Endometrial microvascular endothelial cells (primary cell): ENCODE measurements at regions not wholly inside any gene's neighbourhood (a gene's known extent, or its start where the extent isn't known, plus 50 kb on each side); places are given as distances from the start of the nearest gene placed in this dataset.
"Not testable (repeated sequence)": the region's sequence is repeated elsewhere in the genome, so short reads cannot be mapped to it uniquely, and the experiment has no call there.

Source experiments
- in situ Hi-C: cut with HindIII; loops from 2 replicates; pipeline ENCODE4 v1.10.0; 2017; ENCODE audit warnings: low sequenced_read_pairs, low pct_unique_long_range_greater_than_20kb; ENCODE audit errors: inconsistent ontology term

DNA sequence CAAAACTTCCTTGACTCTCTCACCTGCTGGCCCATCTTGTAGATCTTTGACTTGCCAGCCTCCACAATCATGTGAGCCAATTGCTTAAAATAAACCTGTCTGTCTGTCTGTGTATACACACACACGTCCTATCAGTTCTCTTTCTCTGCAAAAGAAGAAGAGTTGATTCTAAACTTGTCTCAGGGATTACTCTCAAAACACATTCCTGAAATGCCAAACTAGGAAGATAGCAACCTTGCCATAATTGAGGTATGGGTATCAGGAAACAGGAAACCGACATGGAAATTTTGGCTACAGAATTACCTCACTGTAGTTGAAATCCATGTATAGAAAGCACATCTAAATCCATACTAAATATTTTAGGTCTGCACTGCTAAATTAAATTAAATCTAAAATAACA is 483.4 kb downstream of the PLK2 start:
- in situ Hi-C loops = no loop called here

DNA sequence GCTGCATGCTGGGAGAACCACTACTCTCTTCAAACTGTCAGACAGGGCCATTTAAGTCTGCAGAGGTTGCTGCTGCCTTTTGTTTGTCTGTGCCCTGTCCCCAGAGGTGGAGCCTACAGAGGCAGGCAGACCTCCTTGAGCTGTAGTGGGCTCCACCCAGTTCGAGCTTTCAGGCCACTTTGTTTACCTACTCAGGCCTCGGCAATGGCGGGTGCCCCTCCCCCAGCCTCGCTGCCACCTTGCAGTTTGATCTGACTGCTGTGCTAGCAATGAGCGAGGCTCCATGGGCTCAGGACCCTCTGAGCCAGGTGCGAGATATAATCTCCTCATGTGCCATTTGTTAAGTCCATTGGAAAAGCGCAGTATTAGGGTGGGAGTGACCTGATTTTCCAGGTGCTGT is 487.8 kb downstream of the PLK2 start:
- in situ Hi-C loops = not testable (repeated sequence)

DNA sequence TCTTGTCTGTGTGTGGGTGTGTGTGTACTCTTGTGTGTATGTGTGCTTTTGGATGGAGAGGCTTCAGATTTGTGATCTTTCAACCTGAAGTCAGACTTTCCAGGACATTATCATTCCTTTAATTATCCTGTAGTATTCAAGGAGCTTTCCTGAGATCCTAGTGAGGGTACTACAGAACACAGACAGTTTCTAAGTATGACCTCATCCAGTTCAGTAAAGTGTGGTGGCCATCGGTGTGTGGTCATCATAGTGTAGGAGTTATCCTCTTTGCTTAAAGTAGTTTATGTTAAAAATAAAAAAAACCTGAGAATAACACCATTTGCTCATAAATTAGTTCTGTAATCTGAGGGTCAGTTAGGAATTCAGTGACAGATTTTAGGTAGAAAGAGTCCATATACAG is 478.0 kb upstream of the ACTBL2 start:
- in situ Hi-C loops = no loop called here

DNA sequence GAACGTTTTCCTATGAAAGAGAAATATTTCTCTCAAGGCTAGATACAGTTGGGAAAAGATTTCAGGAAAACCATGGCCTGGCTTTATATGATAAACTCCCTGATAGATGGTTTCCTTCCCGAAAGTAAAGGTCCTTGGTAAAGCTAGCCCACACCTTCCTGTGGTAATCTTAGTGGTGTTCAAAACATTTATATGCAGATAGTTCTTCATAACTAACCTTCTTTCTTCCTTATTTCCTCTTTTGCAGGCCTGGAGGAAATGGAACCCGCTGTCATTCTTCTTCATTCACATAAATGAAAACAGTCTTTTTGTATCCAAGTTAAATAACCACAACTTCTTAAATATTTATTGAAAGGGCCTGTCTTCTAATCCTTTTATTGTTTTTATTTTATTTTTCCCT is 474.0 kb upstream of the ACTBL2 start:
- in situ Hi-C loops = no loop called here

DNA sequence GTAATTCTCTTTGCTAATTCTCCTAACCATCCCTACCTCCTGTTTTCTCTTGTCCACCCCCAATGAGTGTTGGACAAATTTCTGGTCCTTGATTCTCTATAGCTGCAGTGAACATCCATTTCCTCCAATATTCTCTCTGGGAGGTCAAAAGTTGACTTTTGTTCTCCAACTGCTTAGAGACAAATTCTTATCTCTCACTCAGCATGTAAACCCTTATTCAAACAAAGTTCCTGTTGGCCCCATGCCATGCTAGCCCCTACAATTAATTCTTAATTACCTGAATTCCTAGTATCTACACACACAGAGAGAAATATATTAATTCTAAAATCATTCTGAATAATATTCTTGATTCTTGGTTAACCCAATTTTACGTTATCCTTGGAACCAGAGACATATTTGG is 472.9 kb upstream of the ACTBL2 start:
- in situ Hi-C loops = no loop called here

DNA sequence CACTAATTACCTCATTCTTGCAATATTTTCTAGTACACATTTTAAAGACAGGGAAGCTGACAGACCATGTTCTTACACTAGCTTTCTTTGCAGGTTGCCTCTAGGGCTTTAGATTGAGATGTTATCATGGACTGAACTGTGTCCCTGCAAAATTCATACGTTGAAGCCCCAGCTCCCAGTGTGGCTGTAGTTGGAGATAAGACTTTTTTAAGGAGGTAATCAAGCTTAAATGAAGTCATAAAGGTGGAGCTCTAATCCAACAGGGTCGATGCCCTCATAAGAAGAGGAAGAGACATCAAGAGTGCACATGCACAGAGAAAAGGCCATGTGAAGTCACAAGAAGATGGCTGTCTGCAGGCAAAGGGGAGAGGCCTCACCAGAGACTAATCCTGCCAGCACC is 471.2 kb upstream of the ACTBL2 start:
- in situ Hi-C loops = no loop called here

DNA sequence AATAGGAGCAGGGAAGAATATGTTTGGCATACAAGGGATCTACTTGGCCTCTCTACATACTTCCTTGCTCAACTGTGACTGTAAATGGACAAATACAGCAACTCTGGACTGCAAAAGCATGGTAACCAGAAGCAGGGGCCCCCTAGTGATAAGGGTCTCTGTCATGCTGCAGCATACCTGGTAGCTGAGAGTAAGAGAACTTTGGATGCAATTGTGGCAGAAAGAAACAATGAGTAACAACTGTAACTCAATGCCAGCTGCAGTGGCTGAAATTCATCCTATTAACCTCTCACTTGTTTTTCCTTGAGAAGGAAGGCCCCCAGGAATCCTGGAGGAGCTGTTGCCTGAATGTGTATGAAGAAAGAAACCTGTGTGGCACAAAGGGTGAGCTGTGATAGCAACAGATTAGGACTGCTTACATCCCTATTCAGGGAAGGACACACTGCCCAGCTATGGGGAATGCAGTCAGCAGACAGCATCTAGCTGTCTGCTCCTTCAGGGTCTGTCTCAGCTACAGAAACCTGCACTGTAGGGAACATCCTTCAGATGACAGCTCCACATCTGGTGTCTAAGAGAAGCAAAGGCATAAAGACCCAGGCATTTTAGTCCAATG is 468.1 kb upstream of the ACTBL2 start:
- in situ Hi-C loops = no loop called here

DNA sequence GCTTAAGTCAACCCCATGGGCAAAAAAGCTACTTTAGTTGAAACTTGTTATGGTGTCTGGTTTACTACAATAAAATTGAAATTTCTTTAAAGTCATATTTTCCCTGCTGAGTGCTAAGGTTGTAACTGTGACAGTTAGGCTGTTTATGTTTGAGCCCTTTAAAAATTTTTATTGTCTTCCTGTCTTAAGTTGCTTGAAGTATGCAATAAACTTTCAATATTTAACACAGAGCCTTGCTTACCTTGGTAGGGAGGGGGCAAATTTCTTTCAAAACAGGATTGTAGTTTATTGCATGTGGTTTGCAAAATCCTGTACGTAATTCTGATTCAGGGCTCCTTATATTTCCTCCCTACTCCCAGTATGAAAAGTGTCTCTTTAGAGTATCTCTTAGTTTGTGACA is 465.5 kb upstream of the ACTBL2 start:
- in situ Hi-C loops = no loop called here

DNA sequence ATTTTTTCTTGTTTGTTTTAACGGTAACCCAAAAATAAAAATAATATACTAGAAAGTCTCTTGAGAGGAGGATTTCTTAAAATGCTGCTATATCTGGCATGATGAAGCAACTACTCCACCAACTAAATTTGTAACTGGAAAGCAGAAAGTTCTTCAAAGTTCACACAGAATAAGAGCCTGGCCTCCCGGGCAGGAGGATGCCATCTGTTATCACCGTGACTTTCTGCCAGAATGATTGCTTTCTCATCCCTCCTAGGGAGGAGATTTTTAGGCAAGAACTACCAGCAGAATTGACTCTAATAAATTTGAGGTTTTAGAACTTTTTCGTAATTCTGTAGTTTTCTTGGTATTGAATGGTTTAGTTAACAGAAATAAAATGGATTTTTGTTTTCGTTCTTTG is 464.6 kb upstream of the ACTBL2 start:
- in situ Hi-C loops = no loop called here

DNA sequence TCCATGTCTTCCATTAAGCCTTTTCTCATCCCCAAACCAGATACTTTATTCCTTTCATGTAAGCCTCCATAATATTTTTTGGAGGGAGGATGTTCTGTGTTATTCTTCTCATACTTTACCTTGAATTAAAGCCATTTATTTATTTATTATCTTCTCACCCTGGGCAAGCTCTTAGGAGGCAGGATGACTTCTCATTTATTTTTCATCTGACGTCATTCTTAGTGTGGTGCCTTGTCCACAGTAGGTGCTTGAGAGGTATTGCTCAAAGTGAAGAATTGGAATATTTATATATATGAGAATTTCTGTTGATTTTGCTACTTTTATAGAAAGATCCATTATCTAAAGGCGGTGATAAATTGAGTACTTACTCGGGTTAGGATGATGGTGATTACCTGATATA is 458.3 kb upstream of the ACTBL2 start:
- in situ Hi-C loops = no loop called here

DNA sequence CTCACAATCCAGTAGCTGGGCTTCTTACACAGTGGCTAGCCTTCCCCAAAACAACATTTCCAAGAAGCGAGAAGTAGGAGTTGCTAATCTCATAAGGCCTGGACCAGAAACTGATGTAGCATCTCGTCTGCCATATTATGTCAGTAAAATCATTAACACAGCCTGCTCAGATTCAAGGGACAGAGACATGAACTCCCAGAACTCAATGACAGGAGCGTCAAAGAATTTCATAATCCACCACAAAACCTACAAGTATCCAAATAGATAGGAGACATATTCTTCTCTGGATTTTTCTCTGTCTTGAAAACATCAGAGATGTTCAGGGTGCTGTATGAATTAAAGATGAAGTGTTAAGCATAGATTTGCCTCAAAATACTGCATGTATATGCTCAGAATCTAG is 457.6 kb upstream of the ACTBL2 start:
- in situ Hi-C loops = no loop called here

DNA sequence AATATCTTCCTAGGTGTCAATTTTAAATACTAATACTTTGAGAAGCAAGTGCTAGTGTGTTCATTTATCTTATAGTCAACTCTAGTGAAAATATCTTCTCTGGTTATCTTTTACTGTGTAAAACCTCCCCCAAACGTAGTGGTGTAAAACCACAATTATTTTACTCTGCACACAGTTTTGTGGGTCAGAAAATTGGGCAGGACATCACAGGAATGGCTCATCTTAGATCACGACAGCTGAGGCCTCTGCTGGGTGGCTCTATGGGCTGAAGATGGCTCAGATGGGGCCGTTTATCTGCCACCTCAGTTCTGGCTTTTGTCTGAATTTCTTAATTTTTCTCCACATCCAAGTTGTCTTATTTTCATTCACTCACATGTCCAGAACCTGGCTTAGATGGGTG is 457.2 kb upstream of the ACTBL2 start:
- in situ Hi-C loops = no loop called here

DNA sequence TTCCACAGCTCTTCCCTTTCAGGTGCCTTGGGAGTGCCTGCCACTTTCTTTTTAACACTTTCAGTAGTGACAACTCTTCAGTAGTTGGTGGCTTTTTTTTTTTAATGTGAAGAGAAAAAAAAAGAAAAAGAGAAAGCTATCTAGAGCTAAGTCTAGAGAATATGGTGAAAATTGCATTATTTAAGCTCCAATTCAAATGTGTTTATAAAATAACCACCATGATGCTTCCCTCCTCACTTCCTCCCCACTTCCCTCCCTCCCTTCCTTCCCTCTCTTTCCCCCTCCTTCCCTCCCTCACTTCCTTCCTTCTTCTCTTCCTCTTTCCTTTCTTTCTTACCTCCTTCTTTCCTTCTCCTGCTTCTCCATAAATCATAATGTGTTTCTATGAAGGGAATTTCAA is 456.7 kb upstream of the ACTBL2 start:
- in situ Hi-C loops = no loop called here

DNA sequence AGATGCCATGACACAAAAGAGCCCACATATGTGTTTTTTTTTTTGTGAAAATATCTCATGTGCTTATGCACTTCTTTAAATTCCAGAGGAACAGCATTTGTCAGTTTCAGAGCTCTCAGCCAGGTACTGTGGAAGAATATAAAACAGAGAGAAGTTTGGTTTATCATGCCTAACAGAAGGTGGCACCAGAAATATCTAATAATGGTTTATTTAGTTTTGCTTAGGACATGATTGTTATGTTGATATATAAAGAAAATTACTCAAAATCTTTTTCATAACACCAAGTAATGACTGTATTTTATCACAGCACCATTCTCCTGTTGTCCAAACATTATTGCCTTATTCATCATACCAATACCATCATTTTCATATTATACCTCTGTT is 455.6 kb upstream of the ACTBL2 start:
- in situ Hi-C loops = no loop called here

DNA sequence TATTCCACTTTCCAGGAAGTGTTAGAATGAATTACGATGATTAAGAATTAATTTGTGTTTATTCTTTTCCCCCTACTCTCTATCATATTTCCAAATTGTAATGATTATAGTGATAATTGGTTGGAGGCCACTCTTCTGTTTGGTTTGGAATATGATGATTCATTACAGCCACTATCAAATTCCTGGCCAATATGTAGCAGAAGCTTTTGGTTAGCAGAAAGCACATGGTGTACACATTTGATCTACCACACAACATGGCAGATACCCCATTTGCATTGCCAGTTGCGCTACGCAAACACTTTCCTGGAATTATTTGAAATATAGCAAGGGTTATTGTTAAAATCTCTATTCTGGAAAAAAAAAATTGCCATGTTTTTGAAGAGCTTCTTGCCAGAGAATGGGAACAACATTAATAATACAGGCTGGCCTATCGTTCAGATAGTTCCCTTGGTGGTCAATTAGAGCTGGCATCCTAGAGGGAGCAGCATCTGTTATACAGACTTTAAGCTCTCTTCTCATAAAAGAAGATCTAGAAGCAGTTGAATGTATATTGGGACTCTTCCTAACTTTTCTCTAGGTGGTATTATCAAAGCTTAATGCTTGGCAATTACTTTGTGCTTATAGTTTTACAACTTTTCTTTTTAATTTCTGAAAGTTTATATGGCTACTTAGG is 455.0 kb upstream of the ACTBL2 start:
- in situ Hi-C loops = no loop called here

DNA sequence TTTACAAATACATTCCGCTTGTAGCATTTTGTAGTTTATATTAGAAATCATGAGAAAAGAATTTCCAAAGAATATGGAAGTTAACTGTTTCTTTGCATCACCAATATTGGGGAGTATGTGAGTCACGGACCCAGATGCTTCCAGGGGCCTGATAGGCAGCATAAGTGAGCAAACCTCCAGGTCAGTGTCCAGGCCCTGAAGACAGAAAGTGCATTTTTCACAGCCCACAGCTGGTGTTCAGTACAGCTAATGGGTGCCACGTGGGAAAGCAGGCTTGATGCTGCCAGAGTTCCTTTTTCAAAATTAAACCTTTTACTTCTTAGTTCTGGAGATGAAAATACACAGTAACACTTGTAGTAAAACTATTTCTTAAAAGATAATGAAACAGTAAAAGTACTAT is 454.4 kb upstream of the ACTBL2 start:
- in situ Hi-C loops = no loop called here

DNA sequence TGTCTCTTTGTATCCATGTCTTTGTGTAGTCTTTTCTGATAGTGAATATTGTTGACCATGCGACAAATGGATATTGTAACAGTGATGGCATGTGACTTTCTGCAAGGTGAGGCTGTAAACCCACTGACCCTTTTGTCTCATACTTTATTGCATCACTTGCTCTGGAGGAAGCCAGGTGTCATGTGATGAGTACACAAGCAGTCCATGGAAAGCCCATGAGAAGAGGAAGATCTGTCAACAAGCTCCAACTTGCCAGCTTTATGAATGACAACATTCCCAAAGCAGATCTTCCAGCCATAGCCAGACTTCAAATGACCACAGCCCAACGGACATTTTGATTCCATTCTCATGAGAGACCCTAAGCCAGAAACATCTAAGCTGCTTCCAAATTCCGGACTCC is 450.1 kb upstream of the ACTBL2 start:
- in situ Hi-C loops = no loop called here

DNA sequence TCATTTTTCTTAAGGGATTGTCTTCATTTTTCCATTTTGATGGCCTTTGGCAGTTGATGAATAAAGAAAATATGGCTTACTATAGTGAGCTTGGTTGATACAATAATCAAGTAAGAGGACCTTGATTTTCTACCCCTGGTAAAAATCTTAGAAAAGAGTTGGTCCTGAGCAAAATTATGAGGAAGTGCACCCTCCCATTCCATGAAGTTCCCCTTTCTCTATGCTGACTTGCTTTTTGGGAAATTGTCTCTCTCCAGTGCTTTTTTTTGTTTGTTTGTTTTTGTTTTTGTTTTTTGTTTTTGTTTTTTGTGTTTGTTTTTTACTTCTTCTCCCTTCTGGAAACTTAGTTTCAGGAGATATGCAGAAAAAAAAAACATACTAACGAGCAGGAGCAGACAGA is 449.2 kb upstream of the ACTBL2 start:
- in situ Hi-C loops = no loop called here

DNA sequence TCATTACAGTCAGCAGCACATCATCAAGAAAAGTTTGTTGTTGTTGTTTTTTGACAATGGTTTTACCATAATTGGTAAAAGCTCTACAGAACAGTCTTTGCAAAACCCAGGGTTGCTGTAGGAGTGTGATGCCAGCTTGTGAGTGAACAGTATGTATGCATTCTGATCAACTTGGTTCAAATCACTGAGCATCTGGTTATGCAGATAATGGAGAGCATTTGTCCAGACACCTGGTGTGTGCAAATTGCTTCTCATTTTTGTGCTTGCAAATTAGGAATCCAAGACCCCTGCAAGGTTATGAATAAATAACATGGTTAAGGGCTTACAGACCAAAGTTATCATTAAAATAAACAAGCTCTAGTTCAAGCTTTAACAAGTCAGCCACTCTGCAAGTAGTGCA is 448.7 kb upstream of the ACTBL2 start:
- in situ Hi-C loops = no loop called here

DNA sequence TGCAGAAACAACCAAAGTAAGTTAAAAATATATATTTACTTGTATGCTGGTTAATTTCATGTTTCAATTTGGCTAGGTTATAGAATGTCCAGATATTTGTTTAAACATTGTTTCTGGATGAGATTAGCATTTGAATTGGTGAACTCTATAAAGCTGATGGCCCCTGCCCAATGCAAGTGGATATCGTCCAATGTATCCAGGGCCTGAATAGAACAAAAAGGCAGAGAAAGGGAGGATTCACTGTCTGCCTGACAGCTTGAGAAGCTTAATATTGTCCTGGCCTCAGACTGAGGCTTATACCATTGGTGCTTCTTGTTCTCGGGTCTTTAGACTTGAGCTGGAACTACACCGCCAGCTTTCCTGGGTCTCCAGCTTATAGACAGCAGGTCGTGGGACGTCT is 446.7 kb upstream of the ACTBL2 start:
- in situ Hi-C loops = no loop called here

DNA sequence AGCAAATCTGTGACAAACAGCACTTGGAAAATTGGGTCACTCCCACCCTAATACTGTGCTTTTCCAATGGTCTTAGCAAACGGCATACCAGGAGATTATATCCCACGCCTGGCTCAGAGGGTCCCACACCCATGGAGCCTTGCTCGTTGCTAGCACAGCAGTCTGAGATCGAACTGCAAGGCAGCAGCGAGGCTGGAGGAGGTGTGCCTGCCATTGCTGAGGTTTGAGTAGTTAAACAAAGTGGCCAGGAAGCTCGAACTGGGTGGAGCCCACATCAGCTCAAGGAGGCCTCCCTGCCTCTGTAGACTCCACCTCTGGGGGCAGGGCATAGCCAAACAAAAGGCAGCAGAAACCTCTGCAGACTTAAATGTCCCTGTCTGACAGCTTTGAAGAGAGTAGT is 440.5 kb upstream of the ACTBL2 start:
- in situ Hi-C loops = not testable (repeated sequence)
